DND-41 (cell line): ENCODE measurements at regions not wholly inside any gene's neighbourhood (a gene's known extent, or its start where the extent isn't known, plus 50 kb on each side); places are given as distances from the start of the nearest gene placed in this dataset.

ENCODE experiments used
- ATAC-seq: fragments of 200-7000 bp; cut with Tn5 transposase; 3 replicates; pipeline ENCODE4 v1.9.1; 2021; ENCODE audit warnings: low read depth; ENCODE audit not compliant: insufficient read depth
- DNase-seq: peaks from one replicate; pipeline ENCODE4 v3.0.0-alpha.2; 2020
- H2AFZ ChIP-seq: 2 replicates; pipeline ENCODE4 v1.6.0; 2012; ENCODE audit warnings: low read depth, low read length
- H3K27ac ChIP-seq: 2 replicates; pipeline ENCODE4 v1.5.1; 2012; ENCODE audit warnings: low read length, inconsistent platforms
- H3K27me3 ChIP-seq: fragments of 200-600 bp; sonication (generic); 2 replicates; pipeline ENCODE4 v1.6.0; 2012; ENCODE audit warnings: low read length, mild to moderate bottlenecking, inconsistent platforms; ENCODE audit not compliant: insufficient read depth, poor library complexity
- H3K36me3 ChIP-seq: 2 replicates; pipeline ENCODE4 v1.5.1; 2012; ENCODE audit warnings: low read length, inconsistent platforms; ENCODE audit not compliant: insufficient read depth
- H3K4me1 ChIP-seq: 2 replicates; pipeline ENCODE4 v1.5.1; 2012; ENCODE audit warnings: mild to moderate bottlenecking, low read length; ENCODE audit not compliant: insufficient read depth
- H3K4me2 ChIP-seq: 2 replicates; pipeline ENCODE4 v1.6.0; 2012; ENCODE audit warnings: mild to moderate bottlenecking, moderate library complexity, low read length, inconsistent platforms; ENCODE audit not compliant: insufficient read depth
- H3K4me3 ChIP-seq, 2 experiments: fragments of 200-600 bp in 1 of 2; shearing (Covaris generic) in 1 of 2; 2 replicates each; pipeline ENCODE4 v1.5.1; 2012 to 2016; ENCODE audit warnings: inconsistent platforms in 2 of 2, low read length in 2 of 2, mild to moderate bottlenecking in 2 of 2, low read depth in 1 of 2, moderate library complexity in 1 of 2
- H3K79me2 ChIP-seq: 2 replicates; pipeline ENCODE4 v1.6.0; 2012; ENCODE audit warnings: low read length, inconsistent platforms; ENCODE audit not compliant: insufficient read depth
- H3K9ac ChIP-seq: 2 replicates; pipeline ENCODE4 v1.6.0; 2012; ENCODE audit warnings: low read depth, mild to moderate bottlenecking, inconsistent platforms, low read length, moderate library complexity
- H3K9me3 ChIP-seq: 2 replicates; pipeline ENCODE4 v1.5.1; 2012; ENCODE audit warnings: low read length, moderate library complexity, mild to moderate bottlenecking, inconsistent platforms; ENCODE audit not compliant: insufficient read depth, severe bottlenecking
- H4K20me1 ChIP-seq: 2 replicates; pipeline ENCODE4 v1.6.0; 2012; ENCODE audit warnings: low read length; ENCODE audit not compliant: insufficient read depth
- CTCF ChIP-seq: IDR thresholded peaks from 2 replicates; pipeline ENCODE4 v1.5.1; 2012; ENCODE audit warnings: borderline replicate concordance, low read length, moderate library complexity, mild to moderate bottlenecking; ENCODE audit not compliant: poor library complexity, severe bottlenecking; ENCODE audit errors: extremely low read depth
- EZH2 ChIP-seq: IDR thresholded peaks from 3 replicates; pipeline ENCODE4 v1.6.1; 2012; ENCODE audit warnings: borderline replicate concordance, low read depth, mild to moderate bottlenecking, moderate library complexity, low read length, inconsistent platforms; ENCODE audit not compliant: severe bottlenecking

GRCh38 chr16:61576476-61576875 lies 459.8 kb downstream of the CDH8 start:
- no peak for ATAC-seq
- Histone ChIP-seq H3K9me3 (no peaks in the 10 kb centered on the region), H3K9ac (no peak overlapping the region), H3K79me2 (no peaks in the 10 kb centered on the region), H3K4me3 (no peak overlapping the region), H2AFZ (no peak overlapping the region), H3K27me3 (no peaks in the 10 kb centered on the region), H4K20me1 (no peaks in the 10 kb centered on the region), H3K4me1 (no peaks in the 10 kb centered on the region), H3K4me2 (no peak overlapping the region), H3K36me3 (no peaks in the 10 kb centered on the region), H3K27ac (no peak overlapping the region)
- no peak for DNase-seq
- no peak for TF ChIP-seq EZH2
- no peak for TF ChIP-seq CTCF

- Histone ChIP-seq H4K20me1 (no peaks in the 10 kb centered on the region), H3K9me3 (no peaks in the 10 kb centered on the region), H3K4me2 (no peak overlapping the region), H2AFZ (no peak overlapping the region), H3K79me2 (no peaks in the 10 kb centered on the region), H3K4me3 (no peak overlapping the region), H3K36me3 (no peaks in the 10 kb centered on the region), H3K27ac (no peak overlapping the region), H3K4me1 (no peaks in the 10 kb centered on the region), H3K27me3 (no peaks in the 10 kb centered on the region), H3K9ac (no peak overlapping the region)
- no peak for DNase-seq
- ATAC-seq = no peak
- TF ChIP-seq CTCF = no peak
- TF ChIP-seq EZH2 = no peak
These were observed 460.6 kb downstream of the CDH8 start for GRCh38 chr16:61575617-61576016.

GRCh38 chr16:61569028-61569427 lies 467.2 kb downstream of the CDH8 start:
- no peak for TF ChIP-seq CTCF
- TF ChIP-seq EZH2 = no peak
- Histone ChIP-seq H3K9me3 (no peaks in the 10 kb centered on the region), H2AFZ (no peak overlapping the region), H4K20me1 (no peaks in the 10 kb centered on the region), H3K4me2 (no peak overlapping the region), H3K27me3 (no peaks in the 10 kb centered on the region), H3K79me2 (no peaks in the 10 kb centered on the region), H3K27ac (no peak overlapping the region), H3K4me1 (no peaks in the 10 kb centered on the region), H3K4me3 (no peak overlapping the region), H3K9ac (no peak overlapping the region), H3K36me3 (no peaks in the 10 kb centered on the region)
- no peak for DNase-seq
- ATAC-seq = no peak

GRCh38 chr16:61564716-61565115 lies 471.5 kb downstream of the CDH8 start:
- Histone ChIP-seq H3K4me3 (no peak overlapping the region), H3K4me1 (no peaks in the 10 kb centered on the region), H3K36me3 (no peaks in the 10 kb centered on the region), H3K9ac (no peak overlapping the region), H3K9me3 (no peaks in the 10 kb centered on the region), H3K27me3 (no peaks in the 10 kb centered on the region), H3K27ac (no peak overlapping the region), H3K4me2 (no peak overlapping the region), H4K20me1 (no peaks in the 10 kb centered on the region), H3K79me2 (no peaks in the 10 kb centered on the region), H2AFZ (no peak overlapping the region)
- TF ChIP-seq CTCF = no peak
- no peak for TF ChIP-seq EZH2
- DNase-seq = no peak
- ATAC-seq = no peak
